Smooth muscle cell (in vitro differentiated cells): ENCODE measurements at regions not wholly inside any gene's neighbourhood (a gene's known extent, or its start where the extent isn't known, plus 50 kb on each side); places are given as distances from the start of the nearest gene placed in this dataset.

ENCODE experiments used
- DNase-seq: peaks from one replicate; lab custom pipeline; 2025; ENCODE audit not compliant: unreplicated experiment; lab: John Stamatoyannopoulos, UW
- H2AFZ ChIP-seq: fragments of 200-600 bp; sonication (generic); 2 replicates; pipeline ENCODE4 v1.6.0; 2016; ENCODE audit warnings: antibody characterized with exemption, low read depth, mild to moderate bottlenecking
- H3F3A ChIP-seq: fragments of 200-600 bp; sonication (generic); 2 replicates; pipeline ENCODE4 v1.6.0; 2017; ENCODE audit warnings: antibody characterized with exemption, low read depth
- H3K27ac ChIP-seq: fragments of 200-600 bp; sonication (generic); 2 replicates; pipeline ENCODE4 v1.5.1; 2016; ENCODE audit warnings: low read depth, mild to moderate bottlenecking
- H3K27me3 ChIP-seq: fragments of 200-600 bp; sonication (generic); 2 replicates; pipeline ENCODE4 v1.6.1; 2016; ENCODE audit warnings: low read depth, mild to moderate bottlenecking
- H3K36me3 ChIP-seq: fragments of 200-600 bp; sonication (generic); 2 replicates; pipeline ENCODE4 v1.5.1; 2016; ENCODE audit warnings: low read depth
- H3K4me1 ChIP-seq: fragments of 200-600 bp; sonication (generic); 2 replicates; pipeline ENCODE4 v1.5.1; 2016; ENCODE audit warnings: low read depth
- H3K4me2 ChIP-seq: fragments of 200-600 bp; sonication (generic); 2 replicates; pipeline ENCODE4 v1.6.0; 2016; ENCODE audit warnings: mild to moderate bottlenecking
- H3K4me3 ChIP-seq: fragments of 200-600 bp; sonication (generic); 2 replicates; pipeline ENCODE4 v1.5.1; 2016; ENCODE audit warnings: mild to moderate bottlenecking
- H3K79me2 ChIP-seq: fragments of 200-600 bp; sonication (generic); 2 replicates; pipeline ENCODE4 v1.6.0; 2016; ENCODE audit warnings: low read depth, mild to moderate bottlenecking
- H3K9ac ChIP-seq: fragments of 200-600 bp; sonication (generic); 2 replicates; pipeline ENCODE4 v1.6.0; 2016; ENCODE audit warnings: low read depth
- H3K9me3 ChIP-seq: fragments of 200-600 bp; sonication (generic); replicated peaks from 2 replicates; pipeline ENCODE4 v1.5.1; 2016; ENCODE audit warnings: low read depth
- H4K20me1 ChIP-seq: fragments of 200-600 bp; sonication (generic); 2 replicates; pipeline ENCODE4 v1.6.0; 2016; ENCODE audit warnings: low read depth
- CTCF ChIP-seq: fragments of 200-600 bp; sonication (generic); IDR thresholded peaks from 2 replicates; pipeline ENCODE4 v1.5.1; 2017; ENCODE audit warnings: borderline replicate concordance, mild to moderate bottlenecking, antibody characterized with exemption; ENCODE audit not compliant: insufficient read depth, poor library complexity, severe bottlenecking
- WGBS: methylation state at CpG from one replicate; pipeline ENCODE4 v1.1.7; 2016; ENCODE audit warnings: low lambda C conversion rate; 5-methylcytosine and 5-hydroxymethylcytosine counted together

- Histone ChIP-seq H3K27ac (no peak overlapping the region), H3K27me3 (no peaks in the 10 kb centered on the region), H3K4me2 (no peak overlapping the region), H3F3A (no peaks in the 10 kb centered on the region), H3K79me2 (no peaks in the 10 kb centered on the region), H3K9me3 (no peaks in the 10 kb centered on the region), H3K9ac (no peak overlapping the region), H3K4me3 (no peak overlapping the region), H2AFZ (no peak overlapping the region), H4K20me1 (no peaks in the 10 kb centered on the region), H3K36me3 (no peaks in the 10 kb centered on the region), H3K4me1 (no peaks in the 10 kb centered on the region)
- no peak for TF ChIP-seq CTCF
- DNase-seq, result no peak
- 97% methylated on average over 3 of the region's 3 CpGs for WGBS
Measured at GRCh38 chr13:47801555-47801954, 199.5 kb downstream of the SUCLA2 start.

- no peak overlapping the region for H3K27ac ChIP-seq
- whole genome bisulfite sequencing, result 93% methylated on average over 2 of the region's 2 CpGs
- no peaks in the 10 kb centered on the region for H3K9me3 ChIP-seq
- no peak overlapping the region for H3K4me3 ChIP-seq
- no peak for DNase-seq
- no peak overlapping the region for H2AFZ ChIP-seq
- H3K36me3 ChIP-seq, result no peaks in the 10 kb centered on the region
- no peak for TF ChIP-seq CTCF
- no peak overlapping the region for H3K4me2 ChIP-seq
- no peak overlapping the region for H3K9ac ChIP-seq
- no peaks in the 10 kb centered on the region for H4K20me1 ChIP-seq
- H3K79me2 ChIP-seq, result no peaks in the 10 kb centered on the region
- H3K27me3 ChIP-seq, result no peaks in the 10 kb centered on the region
- H3K4me1 ChIP-seq, result no peaks in the 10 kb centered on the region
- H3F3A ChIP-seq, result no peaks in the 10 kb centered on the region
Measured at GRCh38 chr13:47800593-47800992, 200.5 kb downstream of the SUCLA2 start.

DNA sequence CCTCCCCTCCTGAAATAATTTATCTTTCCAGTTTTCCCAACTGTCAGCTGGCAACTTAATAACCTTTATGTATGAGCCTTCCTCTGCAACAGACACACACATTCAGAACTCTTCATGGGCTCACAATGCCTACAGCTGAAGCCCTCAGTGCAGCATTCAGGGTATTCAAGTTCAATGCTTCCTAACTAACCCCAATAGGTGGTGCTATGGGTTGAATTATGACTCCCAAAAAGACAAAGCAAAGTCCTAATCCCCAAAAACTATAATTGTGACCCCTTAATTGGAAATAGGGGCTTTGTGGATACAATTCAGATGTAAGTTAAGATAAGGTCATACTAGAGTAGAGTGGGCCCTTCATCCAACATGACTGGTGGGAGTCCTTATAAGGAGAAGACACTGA, 202.2 kb downstream of the SUCLA2 start:
- no peaks in the 10 kb centered on the region for H4K20me1 ChIP-seq
- H3K4me3 ChIP-seq, result no peak overlapping the region
- H3K4me2 ChIP-seq, result no peak overlapping the region
- no peaks in the 10 kb centered on the region for H3K4me1 ChIP-seq
- H3K36me3 ChIP-seq, result no peaks in the 10 kb centered on the region
- no peak overlapping the region for H3K9ac ChIP-seq
- no peak for DNase-seq
- H3K27me3 ChIP-seq, result no peaks in the 10 kb centered on the region
- peak; percentile 19 for TF ChIP-seq CTCF
- no peaks in the 10 kb centered on the region for H3K79me2 ChIP-seq
- no peak overlapping the region for H2AFZ ChIP-seq
- H3K9me3 ChIP-seq, result no peaks in the 10 kb centered on the region
- H3F3A ChIP-seq, result no peaks in the 10 kb centered on the region
- H3K27ac ChIP-seq, result no peak overlapping the region

GRCh38 chr13:47798194-47798593, 202.9 kb downstream of the SUCLA2 start:
- TF ChIP-seq CTCF, result no peak
- H2AFZ ChIP-seq, result no peak overlapping the region
- H3K4me2 ChIP-seq, result no peak overlapping the region
- no peaks in the 10 kb centered on the region for H4K20me1 ChIP-seq
- H3K36me3 ChIP-seq, result no peaks in the 10 kb centered on the region
- 87% methylated on average over 6 of the region's 6 CpGs for WGBS
- DNase-seq, result no peak
- no peaks in the 10 kb centered on the region for H3K4me1 ChIP-seq
- no peak overlapping the region for H3K4me3 ChIP-seq
- no peak overlapping the region for H3K27ac ChIP-seq
- no peaks in the 10 kb centered on the region for H3K79me2 ChIP-seq
- H3K9ac ChIP-seq, result no peak overlapping the region
- H3F3A ChIP-seq, result no peaks in the 10 kb centered on the region
- H3K9me3 ChIP-seq, result no peaks in the 10 kb centered on the region
- no peaks in the 10 kb centered on the region for H3K27me3 ChIP-seq
